ENCODE measurements at regions not wholly inside any gene's neighbourhood (a gene's known extent, or its start where the extent isn't known, plus 50 kb on each side); places are given as distances from the start of the nearest gene placed in this dataset.

- Histone ChIP-seq H3K27me3 (ENCODE audit: insufficient read depth, low read length) (no peaks in the 10 kb centered on the region), H3K9ac (ENCODE audit: low read length) (no peak overlapping the region), H2AFZ (ENCODE audit: low read depth, low read length, poor library complexity, severe bottlenecking) (no peak overlapping the region), H3K27ac (ENCODE audit: low read depth, low read length) (no peak overlapping the region), H3K36me3 (ENCODE audit: control insufficient read depth in 1 of 2, insufficient read depth in 2 of 2, low read length in 2 of 2) (no peaks in the 10 kb centered on the region), H3K79me2 (ENCODE audit: insufficient read depth, low read length) (no peaks in the 10 kb centered on the region), H3K4me1 (ENCODE audit: control insufficient read depth in 1 of 2, insufficient read depth in 2 of 2, low read length in 2 of 2) (no peaks in the 10 kb centered on the region), H4K20me1 (ENCODE audit: insufficient read depth) (no peaks in the 10 kb centered on the region), H3K4me2 (ENCODE audit: low read length) (no peak overlapping the region), H3K9me2 (ENCODE audit: insufficient read depth) (no peaks in the 10 kb centered on the region), H3K9me3 (ENCODE audit: control insufficient read depth in 1 of 2, insufficient read depth in 1 of 2, low read depth in 1 of 2, low read length in 2 of 2) (no peaks in the 10 kb centered on the region), H3K4me3 (replicated peaks in 1 of 2; ENCODE audit: low read depth in 1 of 2, low read length in 2 of 2) (no peak overlapping the region)
- intact Hi-C loops (cut with micrococcal nuclease): no loop called here
- ChIA-PET RAD21 (ENCODE audit: low non-redundant PET in 1 of 2, low total read pairs in 2 of 2, uncharacterized antibody in 2 of 2, unreplicated experiment in 2 of 2) (no interaction called here), POLR2A (no interaction called here), CTCF (no interaction called here)
- DNase-seq (ENCODE audit: low read depth, low spot score): no peak
- no peak for ATAC-seq
- TF ChIP-seq EZH2 (IDR thresholded peaks at IDR 0.05) (no peak), CEBPB (IDR thresholded peaks at IDR 0.05; ENCODE audit: low read depth) (no peak), JUND (IDR thresholded peaks at IDR 0.05) (no peak), CTCF (IDR thresholded peaks at IDR 0.05 in 2 of 3, conservative IDR thresholded peaks at IDR 0.05 in 1 of 3; ENCODE audit: borderline replicate concordance in 1 of 3, insufficient read depth in 1 of 3, low read depth in 2 of 3, low read length in 2 of 3) (no peak), SIN3A (IDR thresholded peaks at IDR 0.05; ENCODE audit: low read depth) (no peak), EGR1 (IDR thresholded peaks at IDR 0.05; ENCODE audit: low read depth) (no peak), SP1 (IDR thresholded peaks at IDR 0.05; ENCODE audit: low read depth) (no peak), POLR2A (IDR thresholded peaks at IDR 0.05; ENCODE audit: borderline replicate concordance, extremely low read depth, insufficient read depth, insufficient read length) (no peak), YY1 (IDR thresholded peaks at IDR 0.05; ENCODE audit: extremely low read depth, insufficient replicate concordance, low read depth, low read length) (no peak), ZFX (IDR thresholded peaks at IDR 0.05) (no peak), ATF3 (IDR thresholded peaks at IDR 0.05) (no peak), MAX (IDR thresholded peaks at IDR 0.05) (no peak), REST (IDR thresholded peaks at IDR 0.05; ENCODE audit: low read depth) (no peak), ZNF274 (IDR thresholded peaks at IDR 0.05; ENCODE audit: low read depth, low read length) (no peak), RAD21 (IDR thresholded peaks at IDR 0.05; ENCODE audit: low read depth) (no peak), TCF7L2 (IDR thresholded peaks at IDR 0.05; ENCODE audit: borderline replicate concordance, extremely low read depth, insufficient read depth, insufficient read length) (no peak), POLR2AphosphoS5 (IDR thresholded peaks at IDR 0.05; ENCODE audit: low read depth, low read length) (no peak)
- BruUV-seq (replicated peaks): no TSS peak
Measured at GRCh38 chr6:168184701-168185100, 105.7 kb upstream of the FRMD1 start.
